Loucy (cell line): ENCODE measurements at regions not wholly inside any gene's neighbourhood (a gene's known extent, or its start where the extent isn't known, plus 50 kb on each side); places are given as distances from the start of the nearest gene placed in this dataset.

Source experiments
- CTCF ChIP-seq: fragments of 200-600 bp; sonication (generic); conservative IDR thresholded peaks from 2 replicates; pipeline ENCODE4 v1.5.1; 2014; ENCODE audit warnings: mild to moderate bottlenecking, antibody characterized with exemption, low read length
- EZH2phosphoT487 ChIP-seq: fragments of 200-600 bp; IDR thresholded peaks from 2 replicates; pipeline ENCODE4 v1.6.1; 2018; ENCODE audit warnings: antibody characterized with exemption, mild to moderate bottlenecking, moderate library complexity, borderline replicate concordance

DNA sequence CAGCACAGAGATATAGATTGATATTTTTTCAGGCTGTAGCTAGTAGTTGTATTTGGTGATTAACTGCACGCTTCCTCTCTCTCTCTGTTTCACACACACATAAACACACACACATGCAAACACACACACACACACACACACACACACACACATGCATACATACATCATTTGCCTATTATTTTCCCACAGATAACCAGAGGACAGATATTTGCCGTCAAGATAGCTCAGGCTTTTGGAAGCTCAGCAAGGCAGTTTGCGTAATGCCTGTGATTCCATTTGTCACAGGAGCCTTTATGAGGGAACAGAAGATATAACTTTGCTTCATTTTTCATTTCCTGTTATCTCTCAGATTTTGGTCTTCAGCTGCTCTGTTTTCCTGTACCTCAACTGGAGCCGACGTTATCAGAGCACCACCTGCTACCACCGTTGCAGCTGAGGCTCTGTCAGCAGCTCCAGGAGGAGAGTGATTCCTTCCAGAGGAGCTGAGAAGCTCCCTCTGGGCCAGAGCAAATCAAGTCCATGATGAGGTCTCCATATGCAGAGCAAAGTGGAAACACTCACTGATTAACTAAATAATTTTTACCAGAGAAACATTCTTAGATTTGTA lies 341.9 kb upstream of the PIK3C3 start:
- TF ChIP-seq CTCF (no peak), EZH2phosphoT487 (no peak)
